Ishikawa (cell line): ENCODE measurements at regions not wholly inside any gene's neighbourhood (a gene's known extent, or its start where the extent isn't known, plus 50 kb on each side); places are given as distances from the start of the nearest gene placed in this dataset.

ENCODE experiments used
- CEBPB ChIP-seq: IDR thresholded peaks from 2 replicates; pipeline ENCODE4 v1.6.1; 2012
- EGR1 ChIP-seq: IDR thresholded peaks from 2 replicates; pipeline ENCODE4 v1.6.1; 2012
- FOXM1 ChIP-seq: IDR thresholded peaks from 2 replicates; pipeline ENCODE4 v1.6.1; 2012; ENCODE audit warnings: low read depth, borderline replicate concordance
- MAX ChIP-seq: IDR thresholded peaks from 2 replicates; pipeline ENCODE4 v1.6.1; 2012
- NFIC ChIP-seq: IDR thresholded peaks from 2 replicates; pipeline ENCODE4 v1.6.1; 2012
- RAD21 ChIP-seq: IDR thresholded peaks from 2 replicates; pipeline ENCODE4 v1.6.1; 2012; ENCODE audit warnings: low read depth
- REST ChIP-seq: IDR thresholded peaks from 2 replicates; pipeline ENCODE4 v1.6.1; 2012; ENCODE audit warnings: low read depth, mild to moderate bottlenecking
- TAF1 ChIP-seq: IDR thresholded peaks from 2 replicates; pipeline ENCODE4 v1.6.1; 2012; ENCODE audit warnings: low read depth, mild to moderate bottlenecking
- TEAD4 ChIP-seq: IDR thresholded peaks from 2 replicates; pipeline ENCODE4 v1.6.1; 2012
- YY1 ChIP-seq: IDR thresholded peaks from 2 replicates; pipeline ENCODE4 v1.6.1; 2012; ENCODE audit warnings: low read depth

- TF ChIP-seq REST (no peak), NFIC (no peak), TEAD4 (no peak), MAX (no peak), YY1 (no peak), RAD21 (no peak), FOXM1 (no peak), EGR1 (no peak), CEBPB (no peak), TAF1 (no peak)
Observed at GRCh38 chr2:123438251-123438650, 586.8 kb upstream of the CNTNAP5 start.
